ENCODE measurements at regions not wholly inside any gene's neighbourhood (a gene's known extent, or its start where the extent isn't known, plus 50 kb on each side); places are given as distances from the start of the nearest gene placed in this dataset.

GRCh38 chr14:98010784-98011183 lies 1213.6 kb downstream of the VRK1 start:
- no peak overlapping the region for H4K91ac ChIP-seq (ENCODE audit: low read depth, low read length)
- H4K8ac ChIP-seq (ENCODE audit: low read depth, low read length): no peak overlapping the region
- H3K9ac ChIP-seq (ENCODE audit: low read length): no peak overlapping the region
- no peak overlapping the region for H2BK5ac ChIP-seq (ENCODE audit: low read depth, low read length, poor library complexity)
- no peak overlapping the region for H3K4ac ChIP-seq (ENCODE audit: low read depth, low read length)
- H3K18ac ChIP-seq (ENCODE audit: low read length): no peak overlapping the region
- H4K12ac ChIP-seq (ENCODE audit: low read depth, low read length): no peak overlapping the region
- no peaks in the 10 kb centered on the region for H3K27me3 ChIP-seq (ENCODE audit: insufficient read depth, low read length)
- H3K23ac ChIP-seq (ENCODE audit: low read length): no peak overlapping the region
- no peak overlapping the region for H3K4me3 ChIP-seq (ENCODE audit: low read depth, low read length)
- H3K9me3 ChIP-seq (ENCODE audit: insufficient read depth, low read depth, low read length): no peaks in the 10 kb centered on the region
- H3K4me1 ChIP-seq (ENCODE audit: control insufficient read depth in 1 of 2, insufficient read depth in 2 of 2, low read length in 2 of 2): no peaks in the 10 kb centered on the region
- no peak overlapping the region for H3K4me2 ChIP-seq (ENCODE audit: low read length)
- no peaks in the 10 kb centered on the region for H3K36me3 ChIP-seq (ENCODE audit: control insufficient read depth in 1 of 2, insufficient read depth in 2 of 2, low read length in 2 of 2)
- DNase-seq: no peak
- H2AK5ac ChIP-seq (ENCODE audit: low read length): no peak overlapping the region
- H3K79me1 ChIP-seq (ENCODE audit: low read length): no peaks in the 10 kb centered on the region
- H2AFZ ChIP-seq (ENCODE audit: insufficient read depth, low read length, poor library complexity): no peak overlapping the region
- no peak overlapping the region for H2BK120ac ChIP-seq (ENCODE audit: insufficient read depth, low read length, poor library complexity)
- H3K79me2 ChIP-seq (ENCODE audit: control insufficient read depth, insufficient read depth, low read length, poor library complexity): no peaks in the 10 kb centered on the region
- no CpG with 5 or more reads among the region's 2 CpGs for WGBS (ENCODE audit: extremely low coverage, insufficient coverage, insufficient read length)
- no peak overlapping the region for H3K27ac ChIP-seq (ENCODE audit: low read depth, low read length)
- H3K14ac ChIP-seq (ENCODE audit: low read length): no peak overlapping the region
- no peak overlapping the region for H2BK12ac ChIP-seq (ENCODE audit: low read length)

- H2AFZ ChIP-seq (ENCODE audit: insufficient read depth, low read length, poor library complexity): no peak overlapping the region
- no peaks in the 10 kb centered on the region for H3K36me3 ChIP-seq (ENCODE audit: control insufficient read depth in 1 of 2, insufficient read depth in 2 of 2, low read length in 2 of 2)
- no peak overlapping the region for H2BK12ac ChIP-seq (ENCODE audit: low read length)
- no peak overlapping the region for H3K18ac ChIP-seq (ENCODE audit: low read length)
- H3K27me3 ChIP-seq (ENCODE audit: insufficient read depth, low read length): no peaks in the 10 kb centered on the region
- H3K9ac ChIP-seq (ENCODE audit: low read length): no peak overlapping the region
- H4K91ac ChIP-seq (ENCODE audit: low read depth, low read length): no peak overlapping the region
- H4K8ac ChIP-seq (ENCODE audit: low read depth, low read length): no peak overlapping the region
- no peaks in the 10 kb centered on the region for H3K9me3 ChIP-seq (ENCODE audit: insufficient read depth, low read depth, low read length)
- no peak overlapping the region for H3K23ac ChIP-seq (ENCODE audit: low read length)
- no peak overlapping the region for H3K4me2 ChIP-seq (ENCODE audit: low read length)
- H3K4ac ChIP-seq (ENCODE audit: low read depth, low read length): no peak overlapping the region
- no peak overlapping the region for H2BK120ac ChIP-seq (ENCODE audit: insufficient read depth, low read length, poor library complexity)
- H3K79me1 ChIP-seq (ENCODE audit: low read length): no peaks in the 10 kb centered on the region
- H3K27ac ChIP-seq (ENCODE audit: low read depth, low read length): no peak overlapping the region
- peak; percentile 9 to 34 for DNase-seq
- no peaks in the 10 kb centered on the region for H3K4me1 ChIP-seq (ENCODE audit: control insufficient read depth in 1 of 2, insufficient read depth in 2 of 2, low read length in 2 of 2)
- no peaks in the 10 kb centered on the region for H3K79me2 ChIP-seq (ENCODE audit: control insufficient read depth, insufficient read depth, low read length, poor library complexity)
- H4K12ac ChIP-seq (ENCODE audit: low read depth, low read length): no peak overlapping the region
- no peak overlapping the region for H2BK5ac ChIP-seq (ENCODE audit: low read depth, low read length, poor library complexity)
- no CpG with 5 or more reads among the region's 3 CpGs for WGBS (ENCODE audit: extremely low coverage, insufficient coverage, insufficient read length)
- no peak overlapping the region for H2AK5ac ChIP-seq (ENCODE audit: low read length)
- no peak overlapping the region for H3K4me3 ChIP-seq (ENCODE audit: low read depth, low read length)
- no peak overlapping the region for H3K14ac ChIP-seq (ENCODE audit: low read length)
These were observed 1217.9 kb downstream of the VRK1 start for GRCh38 chr14:98014851-98015615.

DNA sequence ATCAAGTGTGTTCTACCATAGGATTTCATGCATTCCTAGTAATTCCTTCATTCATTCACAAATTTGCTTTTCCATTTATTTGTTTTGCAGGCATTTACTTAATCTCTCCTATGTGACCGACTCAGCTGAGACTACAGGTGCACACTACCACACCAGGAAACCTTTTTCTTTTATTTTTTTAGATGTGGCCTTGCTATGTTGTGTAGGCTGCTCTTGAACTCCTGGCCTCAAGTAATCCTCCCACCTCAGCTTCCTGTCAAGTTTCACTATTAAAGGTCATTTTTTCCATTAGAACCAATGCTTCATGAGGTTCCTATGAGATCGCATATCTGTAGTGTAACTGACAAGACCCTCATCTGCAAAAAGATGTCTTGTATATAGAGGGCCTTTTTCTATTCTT lies 1218.7 kb downstream of the VRK1 start:
- no peak overlapping the region for H3K4ac ChIP-seq (ENCODE audit: low read depth, low read length)
- H3K27me3 ChIP-seq (ENCODE audit: insufficient read depth, low read length): no peaks in the 10 kb centered on the region
- H3K18ac ChIP-seq (ENCODE audit: low read length): no peak overlapping the region
- no peak overlapping the region for H3K4me2 ChIP-seq (ENCODE audit: low read length)
- H4K12ac ChIP-seq (ENCODE audit: low read depth, low read length): no peak overlapping the region
- H3K4me3 ChIP-seq (ENCODE audit: low read depth, low read length): no peak overlapping the region
- no peak overlapping the region for H3K23ac ChIP-seq (ENCODE audit: low read length)
- H3K9ac ChIP-seq (ENCODE audit: low read length): no peak overlapping the region
- no peaks in the 10 kb centered on the region for H3K9me3 ChIP-seq (ENCODE audit: insufficient read depth, low read depth, low read length)
- no peak overlapping the region for H3K27ac ChIP-seq (ENCODE audit: low read depth, low read length)
- no peak overlapping the region for H4K91ac ChIP-seq (ENCODE audit: low read depth, low read length)
- H3K79me1 ChIP-seq (ENCODE audit: low read length): no peaks in the 10 kb centered on the region
- no peak overlapping the region for H2AK5ac ChIP-seq (ENCODE audit: low read length)
- no peaks in the 10 kb centered on the region for H3K79me2 ChIP-seq (ENCODE audit: control insufficient read depth, insufficient read depth, low read length, poor library complexity)
- no peak overlapping the region for H2BK5ac ChIP-seq (ENCODE audit: low read depth, low read length, poor library complexity)
- no peak overlapping the region for H2AFZ ChIP-seq (ENCODE audit: insufficient read depth, low read length, poor library complexity)
- no peaks in the 10 kb centered on the region for H3K4me1 ChIP-seq (ENCODE audit: control insufficient read depth in 1 of 2, insufficient read depth in 2 of 2, low read length in 2 of 2)
- no peak overlapping the region for H2BK12ac ChIP-seq (ENCODE audit: low read length)
- no peaks in the 10 kb centered on the region for H3K36me3 ChIP-seq (ENCODE audit: control insufficient read depth in 1 of 2, insufficient read depth in 2 of 2, low read length in 2 of 2)
- H2BK120ac ChIP-seq (ENCODE audit: insufficient read depth, low read length, poor library complexity): no peak overlapping the region
- no peak overlapping the region for H3K14ac ChIP-seq (ENCODE audit: low read length)
- H4K8ac ChIP-seq (ENCODE audit: low read depth, low read length): no peak overlapping the region
- no peak for DNase-seq
- no CpG with 5 or more reads among the region's 2 CpGs for WGBS (ENCODE audit: extremely low coverage, insufficient coverage, insufficient read length)

DNA sequence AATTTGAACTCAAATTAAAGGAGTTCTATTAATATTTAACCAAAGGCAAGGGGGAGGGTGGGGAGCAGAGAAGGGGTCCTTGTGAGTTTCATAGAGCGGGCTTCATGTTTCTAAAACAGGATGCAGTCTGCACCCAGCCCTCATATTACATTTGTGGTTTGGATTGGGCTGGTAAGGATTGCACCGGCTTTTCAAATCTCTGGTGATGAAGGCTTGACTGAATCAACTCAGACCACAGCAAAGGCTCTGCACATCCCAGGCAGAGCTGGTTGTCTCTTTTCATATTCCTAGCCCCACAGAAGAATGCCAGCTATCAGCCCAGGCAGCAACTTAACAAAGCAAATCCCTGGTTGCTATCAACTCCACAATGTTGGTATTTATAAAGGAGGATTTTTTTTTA lies 1221.4 kb downstream of the VRK1 start:
- WGBS (ENCODE audit: extremely low coverage, insufficient coverage, insufficient read length): no CpG with 5 or more reads among the region's 2 CpGs

More for the DNA sequence above, 1221.4 kb downstream of the VRK1 start:
- no peaks in the 10 kb centered on the region for H3K9me3 ChIP-seq (ENCODE audit: insufficient read depth, low read depth, low read length)
- no peaks in the 10 kb centered on the region for H3K79me1 ChIP-seq (ENCODE audit: low read length)
- no peak overlapping the region for H4K8ac ChIP-seq (ENCODE audit: low read depth, low read length)
- H2AFZ ChIP-seq (ENCODE audit: insufficient read depth, low read length, poor library complexity): no peak overlapping the region
- no peak overlapping the region for H2BK120ac ChIP-seq (ENCODE audit: insufficient read depth, low read length, poor library complexity)
- no peak for DNase-seq
- H3K18ac ChIP-seq (ENCODE audit: low read length): no peak overlapping the region
- no peak overlapping the region for H3K9ac ChIP-seq (ENCODE audit: low read length)
- no peaks in the 10 kb centered on the region for H3K36me3 ChIP-seq (ENCODE audit: control insufficient read depth in 1 of 2, insufficient read depth in 2 of 2, low read length in 2 of 2)
- no peaks in the 10 kb centered on the region for H3K4me1 ChIP-seq (ENCODE audit: control insufficient read depth in 1 of 2, insufficient read depth in 2 of 2, low read length in 2 of 2)
- no peak overlapping the region for H2BK12ac ChIP-seq (ENCODE audit: low read length)
- no peak overlapping the region for H4K12ac ChIP-seq (ENCODE audit: low read depth, low read length)
- no peak overlapping the region for H3K4me2 ChIP-seq (ENCODE audit: low read length)
- no peak overlapping the region for H3K27ac ChIP-seq (ENCODE audit: low read depth, low read length)
- H4K91ac ChIP-seq (ENCODE audit: low read depth, low read length): no peak overlapping the region
- no peak overlapping the region for H3K23ac ChIP-seq (ENCODE audit: low read length)
- no peak overlapping the region for H2AK5ac ChIP-seq (ENCODE audit: low read length)
- H2BK5ac ChIP-seq (ENCODE audit: low read depth, low read length, poor library complexity): no peak overlapping the region
- no peak overlapping the region for H3K4ac ChIP-seq (ENCODE audit: low read depth, low read length)
- no peak overlapping the region for H3K14ac ChIP-seq (ENCODE audit: low read length)
- no peaks in the 10 kb centered on the region for H3K27me3 ChIP-seq (ENCODE audit: insufficient read depth, low read length)
- no peak overlapping the region for H3K4me3 ChIP-seq (ENCODE audit: low read depth, low read length)
- H3K79me2 ChIP-seq (ENCODE audit: control insufficient read depth, insufficient read depth, low read length, poor library complexity): no peaks in the 10 kb centered on the region
